ENCODE measurements at regions not wholly inside any gene's neighbourhood (a gene's known extent, or its start where the extent isn't known, plus 50 kb on each side); places are given as distances from the start of the nearest gene placed in this dataset.
A peak's percentile ranks its signal among the peaks of the same experiment; 100 is the strongest.

- TF ChIP-seq CTCF (conservative IDR thresholded peaks at IDR 0.05; ENCODE audit: low read depth, low read length) = no peak
- no peak overlapping the region for H3K4me3 ChIP-seq (ENCODE audit: low read length)
- DNase-seq (ENCODE audit: low read depth) = no peak
Observed at GRCh38 chr1:218643926-218644325, 298.8 kb downstream of the TGFB2 start.

GRCh38 chr1:218646288-218646687 lies 301.2 kb downstream of the TGFB2 start:
- TF ChIP-seq CTCF (conservative IDR thresholded peaks at IDR 0.05; ENCODE audit: low read depth, low read length) = no peak
- no peak overlapping the region for H3K4me3 ChIP-seq (ENCODE audit: low read length)
- no peak for DNase-seq (ENCODE audit: low read depth)

- no peak for DNase-seq (ENCODE audit: low read depth)
- H3K4me3 ChIP-seq (ENCODE audit: low read length) = no peak overlapping the region
- TF ChIP-seq CTCF (conservative IDR thresholded peaks at IDR 0.05; ENCODE audit: low read depth, low read length) = no peak
Observed at GRCh38 chr1:218656301-218657037, 311.3 kb downstream of the TGFB2 start.

- no peak for DNase-seq (ENCODE audit: low read depth)
- TF ChIP-seq CTCF (conservative IDR thresholded peaks at IDR 0.05; ENCODE audit: low read depth, low read length) = peak; percentile 21
- no peak overlapping the region for H3K4me3 ChIP-seq (ENCODE audit: low read length)
Observed at GRCh38 chr1:218658269-218658668, 313.1 kb downstream of the TGFB2 start.

- TF ChIP-seq CTCF (conservative IDR thresholded peaks at IDR 0.05; ENCODE audit: low read depth, low read length) = no peak
- peak; percentile 68 for DNase-seq (ENCODE audit: low read depth)
Observed at GRCh38 chr1:218658899-218659298, 313.8 kb downstream of the TGFB2 start.

GRCh38 chr1:218659911-218660677 lies 315.0 kb downstream of the TGFB2 start:
- no peak for TF ChIP-seq CTCF (conservative IDR thresholded peaks at IDR 0.05; ENCODE audit: low read depth, low read length)
- peak; percentile 92 for DNase-seq (ENCODE audit: low read depth)
- H3K4me3 ChIP-seq (ENCODE audit: low read length) = no peak overlapping the region

More at GRCh38 chr1:218658899-218659298, 313.8 kb downstream of the TGFB2 start:
- no peak overlapping the region for H3K4me3 ChIP-seq (ENCODE audit: low read length)

GRCh38 chr1:218660678-218661053 lies 315.5 kb downstream of the TGFB2 start:
- DNase-seq (ENCODE audit: low read depth) = peak; percentile 86
- H3K4me3 ChIP-seq (ENCODE audit: low read length) = no peak overlapping the region

More at GRCh38 chr1:218660678-218661053, 315.5 kb downstream of the TGFB2 start:
- TF ChIP-seq CTCF (conservative IDR thresholded peaks at IDR 0.05; ENCODE audit: low read depth, low read length) = no peak
